ENCODE measurements at regions not wholly inside any gene's neighbourhood (a gene's known extent, or its start where the extent isn't known, plus 50 kb on each side); places are given as distances from the start of the nearest gene placed in this dataset.

DNA sequence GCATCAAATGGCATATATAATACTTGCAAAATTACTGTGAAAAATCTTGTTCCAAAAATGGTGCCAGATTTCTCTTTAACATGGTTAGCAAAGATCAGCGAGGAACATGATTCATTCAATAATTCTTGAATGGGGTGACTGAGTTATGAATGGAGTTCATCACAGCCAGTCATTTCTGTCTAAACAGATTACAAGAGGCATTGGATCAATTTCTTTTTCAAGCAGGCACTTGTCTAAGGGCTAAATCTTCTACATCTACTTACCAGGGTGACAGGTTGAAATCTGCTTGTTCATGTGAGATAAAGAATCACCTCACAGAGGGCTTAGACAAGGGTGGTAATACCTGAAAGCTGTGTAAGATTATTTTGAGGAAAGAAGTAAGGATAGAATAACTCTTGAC, 247.7 kb downstream of the ATP23 start:
- Histone ChIP-seq H3K27ac (no peak overlapping the region), H3K4me1 (no peaks in the 10 kb centered on the region), H3K27me3 (no peaks in the 10 kb centered on the region), H3K36me3 (no peaks in the 10 kb centered on the region), H3K9me3 (peaks cover 0 to 27% (median 5%) of the 10 kb centered on the region in 12 donors), H3K4me3 (no peak overlapping the region)
- TF ChIP-seq, protein P1, sequence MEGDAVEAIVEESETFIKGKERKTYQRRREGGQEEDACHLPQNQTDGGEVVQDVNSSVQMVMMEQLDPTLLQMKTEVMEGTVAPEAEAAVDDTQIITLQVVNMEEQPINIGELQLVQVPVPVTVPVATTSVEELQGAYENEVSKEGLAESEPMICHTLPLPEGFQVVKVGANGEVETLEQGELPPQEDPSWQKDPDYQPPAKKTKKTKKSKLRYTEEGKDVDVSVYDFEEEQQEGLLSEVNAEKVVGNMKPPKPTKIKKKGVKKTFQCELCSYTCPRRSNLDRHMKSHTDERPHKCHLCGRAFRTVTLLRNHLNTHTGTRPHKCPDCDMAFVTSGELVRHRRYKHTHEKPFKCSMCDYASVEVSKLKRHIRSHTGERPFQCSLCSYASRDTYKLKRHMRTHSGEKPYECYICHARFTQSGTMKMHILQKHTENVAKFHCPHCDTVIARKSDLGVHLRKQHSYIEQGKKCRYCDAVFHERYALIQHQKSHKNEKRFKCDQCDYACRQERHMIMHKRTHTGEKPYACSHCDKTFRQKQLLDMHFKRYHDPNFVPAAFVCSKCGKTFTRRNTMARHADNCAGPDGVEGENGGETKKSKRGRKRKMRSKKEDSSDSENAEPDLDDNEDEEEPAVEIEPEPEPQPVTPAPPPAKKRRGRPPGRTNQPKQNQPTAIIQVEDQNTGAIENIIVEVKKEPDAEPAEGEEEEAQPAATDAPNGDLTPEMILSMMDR (IDR thresholded peaks at IDR 0.05): no peak
- no peak for TF ChIP-seq POLR2A (IDR thresholded peaks at IDR 0.05)
- WGBS, 4 donors: 81 to 97% (median 89%) methylated on average over 1 of the region's 1 CpG
- intact Hi-C loops (cut with DNase I): no loop called here
- no peak for ATAC-seq
- DNase-seq: no peak

DNA sequence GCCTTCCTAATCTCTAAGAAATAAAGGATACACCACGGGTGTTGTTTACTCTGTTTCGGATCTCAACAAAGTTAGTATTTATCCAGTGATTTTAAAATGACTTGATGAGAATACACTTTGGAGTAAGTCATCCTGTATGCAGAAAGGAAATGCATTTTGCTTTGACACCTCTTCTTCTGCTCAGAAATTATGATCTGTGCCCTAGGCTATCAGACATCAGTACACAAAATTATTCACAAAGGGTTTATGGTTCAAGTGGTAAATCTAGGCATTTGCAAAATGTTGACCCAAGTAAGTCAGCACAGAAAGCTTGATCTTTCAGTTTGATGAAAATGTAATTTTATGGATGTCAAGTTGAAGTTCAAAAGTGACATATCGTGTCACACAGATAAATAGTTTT, 248.5 kb downstream of the ATP23 start:
- TF ChIP-seq, protein P1 (IDR thresholded peaks at IDR 0.05): no peak
- no peak for TF ChIP-seq POLR2A (IDR thresholded peaks at IDR 0.05)
- intact Hi-C loops (cut with DNase I): no loop called here
- ATAC-seq (no peak), DNase-seq (no peak)
- no peak overlapping the region for H3K27ac ChIP-seq
- H3K9me3 ChIP-seq: peaks cover 0 to 35% (median 7%) of the 10 kb centered on the region in 12 donors
- H3K4me1 ChIP-seq: no peaks in the 10 kb centered on the region
- no peaks in the 10 kb centered on the region for H3K27me3 ChIP-seq
- WGBS, 4 donors: 89 to 91% (median 90%) methylated on average over 3 of the region's 3 CpGs
- no peaks in the 10 kb centered on the region for H3K36me3 ChIP-seq
- no peak overlapping the region for H3K4me3 ChIP-seq

DNA sequence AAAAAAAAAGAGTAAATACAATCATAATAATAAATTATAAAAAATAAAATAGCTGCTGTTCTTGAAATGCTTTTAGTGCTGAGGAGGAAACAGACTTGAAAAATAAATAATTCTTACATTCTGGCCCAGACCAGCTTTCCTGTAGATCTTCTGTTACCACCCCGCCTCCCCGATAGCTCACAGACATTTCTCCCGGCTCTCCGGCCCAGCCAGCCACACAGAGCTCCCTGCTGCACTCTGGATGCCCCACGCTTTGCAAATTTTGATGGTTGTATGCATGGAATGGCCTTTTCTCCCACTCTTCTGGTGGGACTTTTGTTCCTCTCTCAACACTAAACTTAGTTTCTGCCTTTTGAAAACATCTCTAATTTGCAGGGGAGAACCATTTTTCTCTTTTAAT, 249.3 kb downstream of the ATP23 start:
- no peaks in the 10 kb centered on the region for H3K4me1 ChIP-seq
- H3K27ac ChIP-seq: no peak overlapping the region
- WGBS, 4 donors: 81 to 84% (median 83%) methylated on average over 5 of the region's 5 CpGs
- H3K36me3 ChIP-seq: no peaks in the 10 kb centered on the region
- intact Hi-C loops (cut with DNase I): no loop called here
- TF ChIP-seq, protein P1 (IDR thresholded peaks at IDR 0.05): no peak
- no peak for TF ChIP-seq POLR2A (IDR thresholded peaks at IDR 0.05)
- H3K27me3 ChIP-seq: no peaks in the 10 kb centered on the region
- no peak for DNase-seq
- H3K4me3 ChIP-seq: no peak overlapping the region
- no peak for ATAC-seq
- peaks cover 0 to 41% (median 7%) of the 10 kb centered on the region in 12 donors for H3K9me3 ChIP-seq

DNA sequence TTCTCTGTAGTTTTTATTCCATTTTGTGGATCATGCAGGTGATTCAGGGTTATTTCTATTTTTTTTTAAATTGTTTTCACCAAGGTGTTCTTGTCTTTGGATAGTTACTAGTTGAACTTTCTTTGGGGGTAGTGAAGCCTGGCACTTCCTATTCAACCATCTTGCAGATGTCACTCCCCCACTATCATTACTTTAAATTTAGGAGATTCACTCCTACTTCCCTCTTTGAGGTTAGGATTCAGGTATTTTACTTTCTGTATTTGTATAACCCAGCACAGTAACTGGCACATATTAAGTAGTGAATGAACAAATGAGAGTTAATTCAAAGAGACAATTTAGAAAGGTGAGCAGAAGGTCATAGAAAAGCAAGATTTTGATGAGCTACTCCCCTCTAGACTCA, 255.6 kb downstream of the ATP23 start:
- intact Hi-C loops (cut with DNase I): no loop called here
- TF ChIP-seq, protein P1 (IDR thresholded peaks at IDR 0.05): no peak
- TF ChIP-seq POLR2A (IDR thresholded peaks at IDR 0.05): no peak
- peaks cover 0 to 36% (median 2%) of the 10 kb centered on the region in 12 donors for H3K9me3 ChIP-seq
- H3K36me3 ChIP-seq: no peaks in the 10 kb centered on the region
- no peak for DNase-seq
- H3K27me3 ChIP-seq: no peaks in the 10 kb centered on the region
- no peak overlapping the region for H3K4me3 ChIP-seq
- ATAC-seq: no peak
- peaks cover 0 to 2% (median 0%) of the 10 kb centered on the region in 12 donors for H3K4me1 ChIP-seq
- no peak overlapping the region for H3K27ac ChIP-seq
